ENCODE measurements at regions not wholly inside any gene's neighbourhood (a gene's known extent, or its start where the extent isn't known, plus 50 kb on each side); places are given as distances from the start of the nearest gene placed in this dataset.

- TF ChIP-seq, protein P1, sequence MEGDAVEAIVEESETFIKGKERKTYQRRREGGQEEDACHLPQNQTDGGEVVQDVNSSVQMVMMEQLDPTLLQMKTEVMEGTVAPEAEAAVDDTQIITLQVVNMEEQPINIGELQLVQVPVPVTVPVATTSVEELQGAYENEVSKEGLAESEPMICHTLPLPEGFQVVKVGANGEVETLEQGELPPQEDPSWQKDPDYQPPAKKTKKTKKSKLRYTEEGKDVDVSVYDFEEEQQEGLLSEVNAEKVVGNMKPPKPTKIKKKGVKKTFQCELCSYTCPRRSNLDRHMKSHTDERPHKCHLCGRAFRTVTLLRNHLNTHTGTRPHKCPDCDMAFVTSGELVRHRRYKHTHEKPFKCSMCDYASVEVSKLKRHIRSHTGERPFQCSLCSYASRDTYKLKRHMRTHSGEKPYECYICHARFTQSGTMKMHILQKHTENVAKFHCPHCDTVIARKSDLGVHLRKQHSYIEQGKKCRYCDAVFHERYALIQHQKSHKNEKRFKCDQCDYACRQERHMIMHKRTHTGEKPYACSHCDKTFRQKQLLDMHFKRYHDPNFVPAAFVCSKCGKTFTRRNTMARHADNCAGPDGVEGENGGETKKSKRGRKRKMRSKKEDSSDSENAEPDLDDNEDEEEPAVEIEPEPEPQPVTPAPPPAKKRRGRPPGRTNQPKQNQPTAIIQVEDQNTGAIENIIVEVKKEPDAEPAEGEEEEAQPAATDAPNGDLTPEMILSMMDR (IDR thresholded peaks at IDR 0.05) = no peak
- no peak for TF ChIP-seq POLR2A (IDR thresholded peaks at IDR 0.05)
Observed at GRCh38 chr6:145352382-145353080, 382.8 kb downstream of the EPM2A start.
